MM.1S (cell line): ENCODE measurements at regions not wholly inside any gene's neighbourhood (a gene's known extent, or its start where the extent isn't known, plus 50 kb on each side); places are given as distances from the start of the nearest gene placed in this dataset.

ENCODE experiments used
- DNase-seq: peaks from one replicate; pipeline ENCODE4 v3.0.0-alpha.2; 2015
- H2AFZ ChIP-seq: fragments of 300-600 bp; sonication (generic); 2 replicates; pipeline ENCODE4 v1.6.0; 2016; ENCODE audit warnings: antibody characterized with exemption, low read length
- H3F3A ChIP-seq: fragments of 300-600 bp; sonication (generic); 2 replicates; pipeline ENCODE4 v1.6.1; 2016; ENCODE audit warnings: mild to moderate bottlenecking, antibody characterized with exemption, low read length, moderate library complexity, mixed read lengths; ENCODE audit not compliant: insufficient read depth
- H3K27ac ChIP-seq: fragments of 300-600 bp; sonication (generic); 2 replicates; pipeline ENCODE4 v1.5.1; 2016; ENCODE audit warnings: mild to moderate bottlenecking, low read length
- H3K27me3 ChIP-seq: fragments of 300-600 bp; sonication (generic); replicated peaks from 2 replicates; pipeline ENCODE4 v1.6.0; 2016; ENCODE audit warnings: low read length; ENCODE audit not compliant: insufficient read depth
- H3K36me3 ChIP-seq: fragments of 300-600 bp; sonication (generic); replicated peaks from 2 replicates; pipeline ENCODE4 v1.6.1; 2016; ENCODE audit warnings: mild to moderate bottlenecking, low read length, mixed read lengths; ENCODE audit not compliant: insufficient read depth
- H3K4me1 ChIP-seq: fragments of 300-600 bp; sonication (generic); 2 replicates; pipeline ENCODE4 v1.6.1; 2016; ENCODE audit warnings: low read length, mixed read lengths
- H3K4me2 ChIP-seq: fragments of 300-600 bp; sonication (generic); 2 replicates; pipeline ENCODE4 v1.6.0; 2016; ENCODE audit warnings: low read depth, low read length
- H3K4me3 ChIP-seq: fragments of 300-600 bp; sonication (generic); 2 replicates; pipeline ENCODE4 v1.5.1; 2016; ENCODE audit warnings: low read length, mixed read lengths
- H3K79me2 ChIP-seq: fragments of 300-600 bp; sonication (generic); 2 replicates; pipeline ENCODE4 v1.6.1; 2016; ENCODE audit warnings: mixed run types, low read length, mixed read lengths
- H3K9ac ChIP-seq: fragments of 300-600 bp; sonication (generic); 2 replicates; pipeline ENCODE4 v1.6.1; 2016; ENCODE audit warnings: low read length, mixed read lengths
- H3K9me2 ChIP-seq: fragments of 300-600 bp; sonication (generic); replicated peaks from 2 replicates; pipeline ENCODE4 v1.6.1; 2016; ENCODE audit warnings: mild to moderate bottlenecking, low read length, mixed read lengths; ENCODE audit not compliant: insufficient read depth
- H3K9me3 ChIP-seq: fragments of 300-600 bp; sonication (generic); replicated peaks from 2 replicates; pipeline ENCODE4 v1.6.1; 2016; ENCODE audit warnings: mild to moderate bottlenecking, low read length, mixed read lengths; ENCODE audit not compliant: insufficient read depth
- H4K20me1 ChIP-seq: fragments of 300-600 bp; sonication (generic); 2 replicates; pipeline ENCODE4 v1.6.1; 2016; ENCODE audit warnings: mild to moderate bottlenecking, low read length, moderate library complexity, mixed read lengths; ENCODE audit not compliant: insufficient read depth
- CTCF ChIP-seq: fragments of 300-600 bp; sonication (generic); IDR thresholded peaks from 2 replicates; pipeline ENCODE4 v1.5.1; 2016; ENCODE audit warnings: antibody characterized with exemption, low read length, mixed read lengths
- EZH2 ChIP-seq: fragments of 300-600 bp; sonication (generic); optimal IDR thresholded peaks from 2 replicates; pipeline ENCODE3; 2017; ENCODE audit warnings: low read depth, mild to moderate bottlenecking, antibody characterized with exemption, low read length, mixed read lengths
- EZH2phosphoT487 ChIP-seq: fragments of 300-600 bp; sonication (generic); IDR thresholded peaks from 2 replicates; pipeline ENCODE4 v1.6.1; 2018; ENCODE audit warnings: antibody characterized with exemption, low read length

GRCh38 chr5:176743136-176743861 is 67.1 kb upstream of the UNC5A start:
- H3K4me3 ChIP-seq: no peak overlapping the region
- no peak overlapping the region for H3K27ac ChIP-seq
- H3K36me3 ChIP-seq: no peaks in the 10 kb centered on the region
- no peak overlapping the region for H3K4me2 ChIP-seq
- H3K27me3 ChIP-seq: peaks cover 95% of the 10 kb centered on the region
- no peaks in the 10 kb centered on the region for H3F3A ChIP-seq
- no peak for TF ChIP-seq EZH2phosphoT487
- no peak for TF ChIP-seq EZH2
- no peak for TF ChIP-seq CTCF
- H3K4me1 ChIP-seq: no peaks in the 10 kb centered on the region
- no peaks in the 10 kb centered on the region for H3K79me2 ChIP-seq
- no peaks in the 10 kb centered on the region for H4K20me1 ChIP-seq
- H2AFZ ChIP-seq: no peak overlapping the region
- no peak for DNase-seq
- H3K9ac ChIP-seq: no peak overlapping the region
- H3K9me3 ChIP-seq: no peaks in the 10 kb centered on the region
- H3K9me2 ChIP-seq: no peaks in the 10 kb centered on the region

- no peak for DNase-seq
- H3K4me3 ChIP-seq: no peak overlapping the region
- no peaks in the 10 kb centered on the region for H3K79me2 ChIP-seq
- TF ChIP-seq EZH2phosphoT487: no peak
- no peak for TF ChIP-seq EZH2
- TF ChIP-seq CTCF: no peak
- H4K20me1 ChIP-seq: no peaks in the 10 kb centered on the region
- H3K9me2 ChIP-seq: no peaks in the 10 kb centered on the region
- H3K4me1 ChIP-seq: no peaks in the 10 kb centered on the region
- H3K27ac ChIP-seq: no peak overlapping the region
- H2AFZ ChIP-seq: no peak overlapping the region
- H3K9me3 ChIP-seq: no peaks in the 10 kb centered on the region
- no peak overlapping the region for H3K4me2 ChIP-seq
- H3F3A ChIP-seq: no peaks in the 10 kb centered on the region
- H3K36me3 ChIP-seq: no peaks in the 10 kb centered on the region
- H3K27me3 ChIP-seq: peaks cover 93% of the 10 kb centered on the region
- no peak overlapping the region for H3K9ac ChIP-seq
These were observed 66.3 kb upstream of the UNC5A start for GRCh38 chr5:176743868-176744583.

GRCh38 chr5:176744584-176744965 is 65.8 kb upstream of the UNC5A start:
- H3K9me3 ChIP-seq: no peaks in the 10 kb centered on the region
- no peaks in the 10 kb centered on the region for H3F3A ChIP-seq
- no peak overlapping the region for H3K4me3 ChIP-seq
- DNase-seq: no peak
- no peaks in the 10 kb centered on the region for H3K9me2 ChIP-seq
- no peak overlapping the region for H3K9ac ChIP-seq
- H3K79me2 ChIP-seq: no peaks in the 10 kb centered on the region
- H3K27me3 ChIP-seq: peaks cover 93% of the 10 kb centered on the region
- H3K27ac ChIP-seq: no peak overlapping the region
- no peaks in the 10 kb centered on the region for H4K20me1 ChIP-seq
- H3K4me1 ChIP-seq: no peaks in the 10 kb centered on the region
- TF ChIP-seq EZH2: no peak
- peak; percentile 37 for TF ChIP-seq CTCF
- no peak overlapping the region for H2AFZ ChIP-seq
- no peak overlapping the region for H3K4me2 ChIP-seq
- H3K36me3 ChIP-seq: no peaks in the 10 kb centered on the region
